DMS53 treated with DMSO at 0.1 percent for 48 hours (cell line): ENCODE measurements at regions not wholly inside any gene's neighbourhood (a gene's known extent, or its start where the extent isn't known, plus 50 kb on each side); places are given as distances from the start of the nearest gene placed in this dataset.

Source experiments
- DNase-seq: peaks from one replicate; lab custom pipeline; 2025; ENCODE audit not compliant: unreplicated experiment; lab: John Stamatoyannopoulos, UW

- no peak for DNase-seq
These were observed 118.1 kb downstream of the ZNF621 start for GRCh38 chr3:40642812-40643211.

- DNase-seq = no peak
These were observed 121.1 kb downstream of the ZNF621 start for GRCh38 chr3:40645883-40646282.

GRCh38 chr3:40649346-40649745, 124.6 kb downstream of the ZNF621 start:
- DNase-seq = no peak

GRCh38 chr3:40652072-40652471, 127.3 kb downstream of the ZNF621 start:
- no peak for DNase-seq

GRCh38 chr3:40653001-40653400, 128.2 kb downstream of the ZNF621 start:
- DNase-seq = no peak

GRCh38 chr3:40653878-40654277, 129.1 kb downstream of the ZNF621 start:
- no peak for DNase-seq

GRCh38 chr3:40655551-40655950, 130.8 kb downstream of the ZNF621 start:
- no peak for DNase-seq

- no peak for DNase-seq
These were observed 132.9 kb downstream of the ZNF621 start for GRCh38 chr3:40657623-40658022.

- DNase-seq = no peak
These were observed 133.5 kb downstream of the ZNF621 start for GRCh38 chr3:40658305-40658704.

- DNase-seq = no peak
These were observed 135.8 kb downstream of the ZNF621 start for GRCh38 chr3:40660554-40660953.

- DNase-seq = no peak
These were observed 136.5 kb downstream of the ZNF621 start for GRCh38 chr3:40661284-40661683.

GRCh38 chr3:40663280-40663679, 138.5 kb downstream of the ZNF621 start:
- DNase-seq = no peak

- DNase-seq = no peak
These were observed 144.4 kb downstream of the ZNF621 start for GRCh38 chr3:40669176-40669575.

GRCh38 chr3:40672861-40673260, 148.1 kb downstream of the ZNF621 start:
- no peak for DNase-seq

- no peak for DNase-seq
These were observed 152.6 kb downstream of the ZNF621 start for GRCh38 chr3:40677321-40677720.

GRCh38 chr3:40677749-40678148, 153.0 kb downstream of the ZNF621 start:
- no peak for DNase-seq

- no peak for DNase-seq
These were observed 154.5 kb downstream of the ZNF621 start for GRCh38 chr3:40679290-40679689.

- no peak for DNase-seq
These were observed 156.2 kb downstream of the ZNF621 start for GRCh38 chr3:40680685-40681657.

- DNase-seq = no peak
These were observed 156.9 kb downstream of the ZNF621 start for GRCh38 chr3:40681658-40682055.

GRCh38 chr3:40689837-40690236, 165.1 kb downstream of the ZNF621 start:
- no peak for DNase-seq

- no peak for DNase-seq
These were observed 166.1 kb downstream of the ZNF621 start for GRCh38 chr3:40690749-40691451.

- DNase-seq = no peak
These were observed 166.7 kb downstream of the ZNF621 start for GRCh38 chr3:40691452-40691861.
